Fibroblast of the aortic adventitia (primary cell): ENCODE measurements at regions not wholly inside any gene's neighbourhood (a gene's known extent, or its start where the extent isn't known, plus 50 kb on each side); places are given as distances from the start of the nearest gene placed in this dataset.

Experiments
- DNase-seq: peaks from one replicate; pipeline ENCODE4 v3.0.0-alpha.2; 2010; ENCODE audit warnings: low read depth
- H3K4me3 ChIP-seq: 2 replicates; pipeline ENCODE4 v1.5.1; 2011; ENCODE audit warnings: low read depth, mild to moderate bottlenecking, control low read depth, low read length, moderate library complexity
- TF ChIP-seq, protein P1 (sequence below): IDR thresholded peaks from 2 replicates; pipeline ENCODE4 v1.5.1; 2011; ENCODE audit warnings: mild to moderate bottlenecking, low read length, control low read depth, inconsistent platforms; ENCODE audit not compliant: insufficient read depth

DNA sequence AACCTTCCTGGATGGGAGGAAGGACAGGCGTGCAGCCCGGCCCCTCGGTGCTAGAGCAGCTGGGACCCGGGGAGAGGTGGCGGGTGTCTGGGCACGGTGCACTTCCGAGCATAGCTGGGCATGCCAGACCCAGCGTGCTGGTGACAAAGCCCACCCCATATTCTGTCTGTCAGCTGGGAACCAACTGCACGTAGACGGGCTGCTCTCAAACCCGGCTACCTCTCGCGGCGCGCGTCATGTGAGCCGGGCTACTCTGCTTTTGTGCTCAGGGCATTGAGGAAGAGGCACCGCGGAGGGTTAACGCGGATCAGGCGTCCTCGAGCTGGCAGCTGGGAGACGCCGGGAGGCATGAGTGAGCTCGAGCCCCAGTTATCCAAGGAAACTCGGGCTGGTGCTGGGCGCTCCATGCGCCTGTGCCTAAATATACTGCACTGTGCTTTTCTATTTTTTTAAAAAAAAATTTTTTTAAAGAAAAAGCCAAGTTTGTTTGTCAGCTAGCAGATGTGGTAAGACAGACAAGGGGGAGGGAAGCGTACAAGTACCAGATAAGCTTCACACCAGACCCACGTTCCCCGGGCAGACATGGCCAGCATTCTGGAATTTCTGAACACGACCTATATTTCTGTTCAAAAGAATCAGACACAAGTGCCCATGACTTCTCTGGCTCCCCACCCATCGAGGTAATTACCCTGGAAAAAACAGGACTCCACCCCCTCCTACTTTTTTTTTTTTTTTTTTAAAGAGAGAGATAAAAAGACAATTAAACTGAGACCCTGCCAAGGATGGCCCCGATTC lies 425.6 kb downstream of the SHANK2 start:
- TF ChIP-seq, protein P1, sequence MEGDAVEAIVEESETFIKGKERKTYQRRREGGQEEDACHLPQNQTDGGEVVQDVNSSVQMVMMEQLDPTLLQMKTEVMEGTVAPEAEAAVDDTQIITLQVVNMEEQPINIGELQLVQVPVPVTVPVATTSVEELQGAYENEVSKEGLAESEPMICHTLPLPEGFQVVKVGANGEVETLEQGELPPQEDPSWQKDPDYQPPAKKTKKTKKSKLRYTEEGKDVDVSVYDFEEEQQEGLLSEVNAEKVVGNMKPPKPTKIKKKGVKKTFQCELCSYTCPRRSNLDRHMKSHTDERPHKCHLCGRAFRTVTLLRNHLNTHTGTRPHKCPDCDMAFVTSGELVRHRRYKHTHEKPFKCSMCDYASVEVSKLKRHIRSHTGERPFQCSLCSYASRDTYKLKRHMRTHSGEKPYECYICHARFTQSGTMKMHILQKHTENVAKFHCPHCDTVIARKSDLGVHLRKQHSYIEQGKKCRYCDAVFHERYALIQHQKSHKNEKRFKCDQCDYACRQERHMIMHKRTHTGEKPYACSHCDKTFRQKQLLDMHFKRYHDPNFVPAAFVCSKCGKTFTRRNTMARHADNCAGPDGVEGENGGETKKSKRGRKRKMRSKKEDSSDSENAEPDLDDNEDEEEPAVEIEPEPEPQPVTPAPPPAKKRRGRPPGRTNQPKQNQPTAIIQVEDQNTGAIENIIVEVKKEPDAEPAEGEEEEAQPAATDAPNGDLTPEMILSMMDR = no peak
- DNase-seq = no peak
- H3K4me3 ChIP-seq = no peak overlapping the region

DNA sequence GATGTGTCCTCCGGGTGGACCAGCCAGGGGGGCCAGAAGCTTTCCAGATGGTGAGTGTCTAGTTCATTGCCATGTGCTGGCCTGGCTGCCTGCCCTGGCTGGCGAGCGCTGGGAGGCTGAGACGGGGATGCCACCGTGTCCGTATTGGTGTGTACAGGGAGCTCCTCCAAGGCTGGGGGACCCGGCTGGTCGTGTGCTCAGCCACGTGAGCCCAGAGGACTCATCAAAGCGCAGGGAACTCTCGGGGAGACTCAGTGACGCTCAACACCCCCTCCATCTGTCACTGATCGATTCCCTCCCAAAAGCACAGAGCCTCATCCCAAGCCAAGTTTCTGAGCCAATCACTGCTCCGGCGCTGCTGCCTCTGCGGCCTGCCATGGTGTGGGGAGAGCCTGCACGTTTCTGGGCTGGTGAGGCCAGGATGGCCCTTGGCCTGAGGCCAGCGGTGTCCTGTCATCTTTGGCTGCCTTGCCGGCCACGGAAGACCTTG lies 423.7 kb downstream of the SHANK2 start:
- TF ChIP-seq, protein P1 = no peak
- no peak for DNase-seq
- no peak overlapping the region for H3K4me3 ChIP-seq

GRCh38 chr11:70829134-70829885 lies 423.1 kb downstream of the SHANK2 start:
- no peak for DNase-seq
- TF ChIP-seq, protein P1 = no peak
- H3K4me3 ChIP-seq = no peak overlapping the region

DNA sequence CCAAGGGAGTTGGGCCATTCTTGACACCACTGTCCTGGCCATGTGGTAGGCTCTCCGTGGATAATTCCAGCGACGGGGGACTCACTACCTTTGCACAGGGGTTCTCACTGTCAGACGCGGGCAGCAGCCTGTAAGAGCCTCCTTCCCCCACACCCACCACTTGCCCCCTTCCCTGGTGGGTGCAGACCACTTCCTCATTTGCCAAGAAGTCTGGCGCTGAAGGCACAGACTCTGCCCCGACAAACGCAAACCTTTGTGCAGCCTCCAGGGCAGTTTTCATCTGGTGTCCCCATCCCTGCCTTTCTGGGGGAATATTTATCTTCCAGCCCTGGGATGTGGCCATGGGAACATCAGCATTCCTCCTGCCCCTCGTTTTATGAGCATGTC lies 422.5 kb downstream of the SHANK2 start:
- TF ChIP-seq, protein P1 = no peak
- no peak overlapping the region for H3K4me3 ChIP-seq
- no peak for DNase-seq

- H3K4me3 ChIP-seq = no peak overlapping the region
- no peak for DNase-seq
- TF ChIP-seq, protein P1 = no peak
Measured at GRCh38 chr11:70833011-70833410, 419.4 kb downstream of the SHANK2 start.

GRCh38 chr11:70833554-70833953 lies 418.8 kb downstream of the SHANK2 start:
- no peak overlapping the region for H3K4me3 ChIP-seq
- DNase-seq = no peak
- TF ChIP-seq, protein P1 = no peak
